ENCODE measurements at regions not wholly inside any gene's neighbourhood (a gene's known extent, or its start where the extent isn't known, plus 50 kb on each side); places are given as distances from the start of the nearest gene placed in this dataset.

DNA sequence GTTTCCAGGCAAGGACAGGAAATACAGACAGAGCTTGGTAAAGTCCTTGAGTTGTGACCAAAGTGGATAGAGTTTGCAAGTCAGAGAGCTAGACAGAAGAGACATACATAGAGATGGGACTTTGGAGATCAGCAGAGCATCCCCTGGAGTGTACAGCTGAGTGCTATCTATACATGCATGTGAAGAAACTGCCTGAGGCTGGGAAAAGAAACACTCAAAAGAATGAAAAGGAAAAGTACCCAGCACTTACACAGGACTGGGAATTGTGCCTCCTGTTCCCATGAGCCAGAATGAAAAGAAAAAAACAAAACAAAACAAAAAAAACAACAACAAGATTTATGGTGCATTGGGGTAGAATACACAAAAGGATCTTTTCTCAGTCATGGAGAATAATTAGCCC, 606.4 kb downstream of the ZNF608 start:
- CTCF ChIA-PET: no interaction called here
- Histone ChIP-seq H3K4me3 (ENCODE audit: low read depth, low read length) (no peak overlapping the region), H3K9me3 (ENCODE audit: control insufficient read depth, insufficient read depth, low read depth, low read length) (no peaks in the 10 kb centered on the region), H3K4me1 (ENCODE audit: control insufficient read depth, insufficient read depth, low read length) (no peaks in the 10 kb centered on the region), H3K27ac (ENCODE audit: extremely low read depth, low read depth, low read length) (no peak overlapping the region), H3K36me3 (ENCODE audit: control insufficient read depth in 2 of 2, insufficient read depth in 1 of 2, low read length in 2 of 2) (no peaks in the 10 kb centered on the region)
- TF ChIP-seq ZNF354C (tag by site-specific recombination; IDR thresholded peaks at IDR 0.05; ENCODE audit: borderline replicate concordance, low read depth): no peak
- POLR2A ChIA-PET: no interaction called here

DNA sequence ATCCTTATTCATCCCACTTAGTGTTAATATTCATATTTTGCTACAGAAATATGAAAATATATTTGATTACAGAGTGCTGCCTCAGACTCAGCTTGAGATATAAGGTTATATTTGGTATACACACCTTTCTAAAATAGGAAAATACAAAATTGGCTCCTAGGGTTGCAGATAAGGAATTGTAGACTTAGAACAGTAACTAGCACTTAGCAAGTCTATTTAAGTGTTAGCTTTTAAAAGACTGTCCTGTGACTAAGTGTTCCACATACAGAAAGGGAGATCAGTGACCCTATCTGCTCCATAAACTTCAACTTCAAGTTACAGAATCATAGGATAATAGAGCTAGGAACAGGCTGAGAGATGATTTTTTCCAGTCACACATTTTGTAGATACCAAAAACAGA, 607.0 kb downstream of the ZNF608 start:
- no peak for TF ChIP-seq ZNF19 (tag by site-specific recombination; IDR thresholded peaks at IDR 0.05; ENCODE audit: low read depth)
- Histone ChIP-seq H3K36me3 (ENCODE audit: control insufficient read depth in 2 of 2, insufficient read depth in 1 of 2, low read length in 2 of 2) (no peaks in the 10 kb centered on the region), H3K4me1 (ENCODE audit: control insufficient read depth, insufficient read depth, low read length) (no peaks in the 10 kb centered on the region), H3K27ac (ENCODE audit: extremely low read depth, low read depth, low read length) (no peak overlapping the region), H3K4me3 (ENCODE audit: low read depth, low read length) (no peak overlapping the region), H3K9me3 (ENCODE audit: control insufficient read depth, insufficient read depth, low read depth, low read length) (no peaks in the 10 kb centered on the region)
- CTCF ChIA-PET: no interaction called here
- POLR2A ChIA-PET: no interaction called here

DNA sequence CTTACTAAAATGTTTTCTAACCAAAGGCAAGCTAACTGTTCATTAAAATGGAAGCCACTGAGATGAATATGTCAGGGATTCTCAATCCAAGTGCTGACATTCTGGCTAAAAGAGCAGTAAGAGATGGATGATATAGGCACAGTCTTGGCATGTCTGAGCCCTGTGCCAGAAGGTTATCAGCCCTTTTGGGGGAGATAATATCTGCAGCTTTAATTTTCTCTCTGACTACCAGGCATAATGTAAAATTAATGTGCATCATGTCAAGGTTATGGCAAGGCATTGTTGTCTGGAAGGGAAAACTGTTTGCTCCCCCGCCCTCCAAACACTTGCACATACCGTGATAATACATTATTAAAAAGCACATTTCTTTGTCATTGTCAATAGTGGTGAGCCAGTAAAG, 609.8 kb downstream of the ZNF608 start:
- ChIA-PET CTCF (no interaction called here), POLR2A (no interaction called here)
- Histone ChIP-seq H3K4me3 (ENCODE audit: low read depth, low read length) (no peak overlapping the region), H3K4me1 (ENCODE audit: control insufficient read depth, insufficient read depth, low read length) (no peaks in the 10 kb centered on the region), H3K27ac (ENCODE audit: extremely low read depth, low read depth, low read length) (no peak overlapping the region), H3K36me3 (ENCODE audit: control insufficient read depth in 2 of 2, insufficient read depth in 1 of 2, low read length in 2 of 2) (no peaks in the 10 kb centered on the region), H3K9me3 (ENCODE audit: control insufficient read depth, insufficient read depth, low read depth, low read length) (no peaks in the 10 kb centered on the region)
- TF ChIP-seq, protein P1, sequence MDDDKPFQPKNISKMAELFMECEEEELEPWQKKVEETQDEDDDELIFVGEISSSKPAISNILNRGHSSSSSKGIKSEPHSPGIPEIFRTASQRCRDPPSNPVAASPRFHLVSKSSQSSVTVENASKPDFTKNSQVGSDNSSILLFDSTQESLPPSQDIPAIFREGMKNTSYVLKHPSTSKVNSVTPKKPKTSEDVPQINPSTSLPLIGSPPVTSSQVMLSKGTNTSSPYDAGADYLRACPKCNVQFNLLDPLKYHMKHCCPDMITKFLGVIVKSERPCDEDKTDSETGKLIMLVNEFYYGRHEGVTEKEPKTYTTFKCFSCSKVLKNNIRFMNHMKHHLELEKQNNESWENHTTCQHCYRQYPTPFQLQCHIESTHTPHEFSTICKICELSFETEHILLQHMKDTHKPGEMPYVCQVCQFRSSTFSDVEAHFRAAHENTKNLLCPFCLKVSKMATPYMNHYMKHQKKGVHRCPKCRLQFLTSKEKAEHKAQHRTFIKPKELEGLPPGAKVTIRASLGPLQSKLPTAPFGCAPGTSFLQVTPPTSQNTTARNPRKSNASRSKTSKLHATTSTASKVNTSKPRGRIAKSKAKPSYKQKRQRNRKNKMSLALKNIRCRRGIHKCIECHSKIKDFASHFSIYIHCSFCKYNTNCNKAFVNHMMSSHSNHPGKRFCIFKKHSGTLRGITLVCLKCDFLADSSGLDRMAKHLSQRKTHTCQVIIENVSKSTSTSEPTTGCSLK (tag by site-specific recombination; IDR thresholded peaks at IDR 0.05): no peak
- no peak for TF ChIP-seq ZNF394 (tag by site-specific recombination; IDR thresholded peaks at IDR 0.05; ENCODE audit: borderline replicate concordance)
- no peak for TF ChIP-seq ZNF366 (tag by site-specific recombination; conservative IDR thresholded peaks at IDR 0.05)
- no peak for TF ChIP-seq ZBTB48 (tag by site-specific recombination; IDR thresholded peaks at IDR 0.05)
- TF ChIP-seq, protein P2, sequence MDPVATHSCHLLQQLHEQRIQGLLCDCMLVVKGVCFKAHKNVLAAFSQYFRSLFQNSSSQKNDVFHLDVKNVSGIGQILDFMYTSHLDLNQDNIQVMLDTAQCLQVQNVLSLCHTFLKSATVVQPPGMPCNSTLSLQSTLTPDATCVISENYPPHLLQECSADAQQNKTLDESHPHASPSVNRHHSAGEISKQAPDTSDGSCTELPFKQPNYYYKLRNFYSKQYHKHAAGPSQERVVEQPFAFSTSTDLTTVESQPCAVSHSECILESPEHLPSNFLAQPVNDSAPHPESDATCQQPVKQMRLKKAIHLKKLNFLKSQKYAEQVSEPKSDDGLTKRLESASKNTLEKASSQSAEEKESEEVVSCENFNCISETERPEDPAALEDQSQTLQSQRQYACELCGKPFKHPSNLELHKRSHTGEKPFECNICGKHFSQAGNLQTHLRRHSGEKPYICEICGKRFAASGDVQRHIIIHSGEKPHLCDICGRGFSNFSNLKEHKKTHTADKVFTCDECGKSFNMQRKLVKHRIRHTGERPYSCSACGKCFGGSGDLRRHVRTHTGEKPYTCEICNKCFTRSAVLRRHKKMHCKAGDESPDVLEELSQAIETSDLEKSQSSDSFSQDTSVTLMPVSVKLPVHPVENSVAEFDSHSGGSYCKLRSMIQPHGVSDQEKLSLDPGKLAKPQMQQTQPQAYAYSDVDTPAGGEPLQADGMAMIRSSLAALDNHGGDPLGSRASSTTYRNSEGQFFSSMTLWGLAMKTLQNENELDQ (tag by site-specific recombination; IDR thresholded peaks at IDR 0.05; ENCODE audit: low read depth): no peak
- no peak for TF ChIP-seq ZNF707 (tag by site-specific recombination; IDR thresholded peaks at IDR 0.05)
- TF ChIP-seq ZNF2 (tag by site-specific recombination; IDR thresholded peaks at IDR 0.05): no peak
- TF ChIP-seq, protein P3, sequence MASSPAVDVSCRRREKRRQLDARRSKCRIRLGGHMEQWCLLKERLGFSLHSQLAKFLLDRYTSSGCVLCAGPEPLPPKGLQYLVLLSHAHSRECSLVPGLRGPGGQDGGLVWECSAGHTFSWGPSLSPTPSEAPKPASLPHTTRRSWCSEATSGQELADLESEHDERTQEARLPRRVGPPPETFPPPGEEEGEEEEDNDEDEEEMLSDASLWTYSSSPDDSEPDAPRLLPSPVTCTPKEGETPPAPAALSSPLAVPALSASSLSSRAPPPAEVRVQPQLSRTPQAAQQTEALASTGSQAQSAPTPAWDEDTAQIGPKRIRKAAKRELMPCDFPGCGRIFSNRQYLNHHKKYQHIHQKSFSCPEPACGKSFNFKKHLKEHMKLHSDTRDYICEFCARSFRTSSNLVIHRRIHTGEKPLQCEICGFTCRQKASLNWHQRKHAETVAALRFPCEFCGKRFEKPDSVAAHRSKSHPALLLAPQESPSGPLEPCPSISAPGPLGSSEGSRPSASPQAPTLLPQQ (tag by site-specific recombination; IDR thresholded peaks at IDR 0.05): no peak
- TF ChIP-seq ZNF138 (tag by site-specific recombination; IDR thresholded peaks at IDR 0.05; ENCODE audit: borderline replicate concordance): no peak
- TF ChIP-seq GLI2 (tag by site-specific recombination; IDR thresholded peaks at IDR 0.05; ENCODE audit: borderline replicate concordance, low read depth): no peak
- TF ChIP-seq, protein P4, sequence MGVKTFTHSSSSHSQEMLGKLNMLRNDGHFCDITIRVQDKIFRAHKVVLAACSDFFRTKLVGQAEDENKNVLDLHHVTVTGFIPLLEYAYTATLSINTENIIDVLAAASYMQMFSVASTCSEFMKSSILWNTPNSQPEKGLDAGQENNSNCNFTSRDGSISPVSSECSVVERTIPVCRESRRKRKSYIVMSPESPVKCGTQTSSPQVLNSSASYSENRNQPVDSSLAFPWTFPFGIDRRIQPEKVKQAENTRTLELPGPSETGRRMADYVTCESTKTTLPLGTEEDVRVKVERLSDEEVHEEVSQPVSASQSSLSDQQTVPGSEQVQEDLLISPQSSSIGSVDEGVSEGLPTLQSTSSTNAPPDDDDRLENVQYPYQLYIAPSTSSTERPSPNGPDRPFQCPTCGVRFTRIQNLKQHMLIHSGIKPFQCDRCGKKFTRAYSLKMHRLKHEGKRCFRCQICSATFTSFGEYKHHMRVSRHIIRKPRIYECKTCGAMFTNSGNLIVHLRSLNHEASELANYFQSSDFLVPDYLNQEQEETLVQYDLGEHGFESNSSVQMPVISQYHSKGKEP (tag by site-specific recombination; IDR thresholded peaks at IDR 0.05): no peak
- no peak for TF ChIP-seq ZNF121 (tag by site-specific recombination; IDR thresholded peaks at IDR 0.05)
- no peak for TF ChIP-seq HOXC10 (CRISPR knock-in tag; IDR thresholded peaks at IDR 0.05)
- TF ChIP-seq ZNF510 (tag by site-specific recombination; IDR thresholded peaks at IDR 0.05; ENCODE audit: insufficient replicate concordance): no peak
- TF ChIP-seq ZFP37 (tag by site-specific recombination; IDR thresholded peaks at IDR 0.05): no peak

All from HEK293 (cell line).